CD14-positive monocyte (primary cell): ENCODE measurements at regions not wholly inside any gene's neighbourhood (a gene's known extent, or its start where the extent isn't known, plus 50 kb on each side); places are given as distances from the start of the nearest gene placed in this dataset.

Source experiments
- DNase-seq, 3 donors: peaks; one replicate each; pipeline ENCODE4 v3.0.0-alpha.2; 2011 to 2022
- H2AFZ ChIP-seq: 2 replicates; pipeline ENCODE4 v1.6.0; 2012; ENCODE audit warnings: mild to moderate bottlenecking, low read depth, low read length, inconsistent platforms; ENCODE audit not compliant: insufficient read depth, poor library complexity, severe bottlenecking
- H3K27ac ChIP-seq, 2 donors: 1 replicate in 1 of 2; 2 replicates in 1 of 2; pipeline ENCODE4 v1.5.1; 2012 to 2013; ENCODE audit warnings: low read length in 2 of 2, control low read depth in 1 of 2, inconsistent platforms in 1 of 2, low read depth in 1 of 2, mild to moderate bottlenecking in 1 of 2
- H3K27me3 ChIP-seq, 2 donors: one replicate each; pipeline versions ENCODE4 v1.6.0 to v1.6.1; 2011 to 2013; ENCODE audit warnings: low read length in 2 of 2; ENCODE audit not compliant: control insufficient read depth in 2 of 2, insufficient read depth in 2 of 2
- H3K36me3 ChIP-seq, 2 donors: replicated peaks in 1 of 2; 1 replicate in 1 of 2; 2 replicates in 1 of 2; pipeline versions ENCODE4 v1.5.1 to v1.6.1; 2012 to 2013; ENCODE audit warnings: low read length in 2 of 2, control low read depth in 1 of 2, inconsistent platforms in 1 of 2, mild to moderate bottlenecking in 1 of 2; ENCODE audit not compliant: insufficient read depth in 2 of 2, control insufficient read depth in 1 of 2
- H3K4me1 ChIP-seq, 2 donors: 1 replicate in 1 of 2; 2 replicates in 1 of 2; pipeline versions ENCODE4 v1.5.1 to v1.6.1; 2012 to 2013; ENCODE audit warnings: low read length in 2 of 2, control low read depth in 1 of 2, inconsistent platforms in 1 of 2, mild to moderate bottlenecking in 1 of 2, moderate library complexity in 1 of 2; ENCODE audit not compliant: insufficient read depth in 2 of 2, control insufficient read depth in 1 of 2
- H3K4me2 ChIP-seq: replicated peaks from 2 replicates; pipeline ENCODE3; 2012; ENCODE audit warnings: low read length, moderate library complexity, mild to moderate bottlenecking; ENCODE audit not compliant: poor library complexity, severe bottlenecking; ENCODE audit errors: extremely low read depth
- H3K4me3 ChIP-seq, 3 experiments: fragments of 200-600 bp in 1 of 3; sonication (generic) in 1 of 3; replicated peaks in 1 of 3; 1 replicate in 2 of 3; 2 replicates in 1 of 3; pipeline ENCODE4 v1.5.1; 2011 to 2013; ENCODE audit warnings: low read length in 3 of 3, mild to moderate bottlenecking in 3 of 3, control low read depth in 2 of 3, low read depth in 2 of 3, inconsistent platforms in 1 of 3, moderate library complexity in 1 of 3
- H3K79me2 ChIP-seq: 2 replicates; pipeline ENCODE4 v1.6.0; 2012; ENCODE audit warnings: mild to moderate bottlenecking, control low read depth, inconsistent platforms, low read length, moderate library complexity; ENCODE audit not compliant: insufficient read depth
- H3K9ac ChIP-seq: 2 replicates; pipeline ENCODE4 v1.6.0; 2017; ENCODE audit warnings: low read length, mild to moderate bottlenecking; ENCODE audit not compliant: insufficient read depth, poor library complexity, severe bottlenecking
- H3K9me3 ChIP-seq, 2 donors: replicated peaks in 1 of 2; 1 replicate in 1 of 2; 2 replicates in 1 of 2; pipeline versions ENCODE4 v1.5.1 to v1.6.1; 2012 to 2013; ENCODE audit warnings: low read length in 2 of 2, control low read depth in 1 of 2; ENCODE audit not compliant: control insufficient read depth in 1 of 2, insufficient read depth in 1 of 2
- H4K20me1 ChIP-seq: 2 replicates; pipeline ENCODE4 v1.6.0; 2012; ENCODE audit warnings: mild to moderate bottlenecking, low read length, control low read depth, moderate library complexity; ENCODE audit not compliant: insufficient read depth
- H3K27ac Mint-ChIP-seq, 7 donors: one replicate each; pipeline ENCODE4 v1.8.0; 2020; ENCODE audit warnings: mild to moderate bottlenecking in 7 of 7, mixed read lengths in 7 of 7, moderate library complexity in 6 of 7, inconsistent platforms in 2 of 7
- H3K27me3 Mint-ChIP-seq, 3 donors: one replicate each; pipeline ENCODE4 v1.8.0; 2021 to 2022; ENCODE audit warnings: low read depth in 3 of 3, mild to moderate bottlenecking in 3 of 3, mixed read lengths in 3 of 3, moderate library complexity in 3 of 3, inconsistent platforms in 1 of 3
- H3K36me3 Mint-ChIP-seq, 2 donors: one replicate each; pipeline ENCODE4 v1.8.0; 2020; ENCODE audit warnings: mixed read lengths in 2 of 2, inconsistent platforms in 1 of 2, mild to moderate bottlenecking in 1 of 2
- H3K4me1 Mint-ChIP-seq: one replicate; pipeline ENCODE4 v1.8.0; 2020; ENCODE audit warnings: mild to moderate bottlenecking, mixed read lengths
- H3K4me3 Mint-ChIP-seq, 2 donors: one replicate each; pipeline ENCODE4 v1.8.0; 2020; ENCODE audit warnings: mild to moderate bottlenecking in 2 of 2, mixed read lengths in 2 of 2, moderate library complexity in 1 of 2
- H3K9me3 Mint-ChIP-seq, 7 donors: one replicate each; pipeline ENCODE4 v1.8.0; 2020 to 2022; ENCODE audit warnings: mixed read lengths in 7 of 7, mild to moderate bottlenecking in 6 of 7, moderate library complexity in 6 of 7, inconsistent platforms in 2 of 7
- CTCF ChIP-seq: fragments of 200-600 bp; IDR thresholded peaks from one replicate; pipeline ENCODE4 v1.8.0; 2022; ENCODE audit warnings: antibody characterized with exemption, mild to moderate bottlenecking
- WGBS: methylation state at CpG from one replicate; pipeline ENCODE4 v1.1.5; 2013; ENCODE audit warnings: missing lambda C conversion rate; ENCODE audit not compliant: insufficient coverage; 5-methylcytosine and 5-hydroxymethylcytosine counted together
- intact Hi-C, 2 donors: fragments of 100-400 bp; cut with micrococcal nuclease; formaldehyde crosslinking; loops; one replicate each; pipeline versions ENCODE4 v1.15.0 to v1.15.1; 2023

GRCh38 chr13:104705031-104705750 is 1639.0 kb upstream of the SLC10A2 start:
- peaks cover 0 to 10% (median 2%) of the 10 kb centered on the region in 7 donors for H3K9me3 Mint-ChIP-seq
- 89% methylated on average over 4 of the region's 7 CpGs for WGBS

DNA sequence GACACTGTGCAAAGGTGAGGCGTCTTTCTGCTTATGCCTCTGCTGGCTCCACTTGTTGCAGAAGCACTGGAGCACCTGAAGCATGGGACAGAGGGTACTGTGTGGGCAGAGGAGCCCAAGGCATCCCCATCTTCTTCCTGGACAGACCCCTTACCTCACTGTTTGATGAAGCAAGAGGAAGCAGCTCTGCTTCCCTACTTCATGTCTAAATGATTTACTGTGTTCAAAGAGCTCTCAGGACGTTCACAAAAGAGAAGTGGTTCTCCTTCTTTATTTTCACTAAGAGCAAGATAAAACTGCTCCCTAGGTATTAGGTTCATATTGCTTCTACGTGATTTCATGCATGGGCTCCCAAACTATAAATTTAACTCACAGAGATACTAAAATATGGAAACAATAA is 1635.4 kb upstream of the SLC10A2 start:
- Histone ChIP-seq H3K4me2 (no peak overlapping the region), H3K27me3 (no peaks in the 10 kb centered on the region), H4K20me1 (no peaks in the 10 kb centered on the region), H3K36me3 (no peaks in the 10 kb centered on the region), H3K4me3 (no peak overlapping the region), H2AFZ (no peak overlapping the region), H3K9me3 (peaks cover 0 to 6% of the 10 kb centered on the region in 2 donors), H3K9ac (no peak overlapping the region), H3K4me1 (no peaks in the 10 kb centered on the region), H3K79me2 (no peaks in the 10 kb centered on the region), H3K27ac (no peak overlapping the region)
- TF ChIP-seq CTCF = no peak
- DNase-seq = no peak
- no peak overlapping the region for H3K4me3 Mint-ChIP-seq
- H3K36me3 Mint-ChIP-seq = no peaks in the 10 kb centered on the region
- H3K9me3 Mint-ChIP-seq = peaks cover 0 to 10% (median 2%) of the 10 kb centered on the region in 7 donors
- H3K27ac Mint-ChIP-seq = no peak overlapping the region
- no peaks in the 10 kb centered on the region for H3K4me1 Mint-ChIP-seq
- intact Hi-C loops = no loop called here
- WGBS = no CpG with 5 or more reads among the region's 3 CpGs
- peaks cover 0 to 3% (median 2%) of the 10 kb centered on the region in 3 donors for H3K27me3 Mint-ChIP-seq

More at GRCh38 chr13:104705031-104705750, 1639.0 kb upstream of the SLC10A2 start:
- H3K27me3 ChIP-seq = no peaks in the 10 kb centered on the region
- no peak overlapping the region for H3K4me3 ChIP-seq
- no peak for TF ChIP-seq CTCF
- H3K4me3 Mint-ChIP-seq = no peak overlapping the region
- H3K27ac ChIP-seq = no peak overlapping the region
- H3K9ac ChIP-seq = no peak overlapping the region
- H3K9me3 ChIP-seq = peaks cover 0 to 6% of the 10 kb centered on the region in 2 donors
- no peaks in the 10 kb centered on the region for H3K4me1 ChIP-seq
- no peak overlapping the region for H2AFZ ChIP-seq
- H3K4me1 Mint-ChIP-seq = no peaks in the 10 kb centered on the region
- no peaks in the 10 kb centered on the region for H4K20me1 ChIP-seq
- H3K4me2 ChIP-seq = no peak overlapping the region
- H3K36me3 Mint-ChIP-seq = no peaks in the 10 kb centered on the region
- H3K79me2 ChIP-seq = no peaks in the 10 kb centered on the region
- no peaks in the 10 kb centered on the region for H3K36me3 ChIP-seq
- H3K27me3 Mint-ChIP-seq = peaks cover 0 to 3% (median 2%) of the 10 kb centered on the region in 3 donors
- no peak for DNase-seq
- no peak overlapping the region for H3K27ac Mint-ChIP-seq
- intact Hi-C loops = no loop called here
